Neuron (in vitro differentiated cells): ENCODE measurements at regions not wholly inside any gene's neighbourhood (a gene's known extent, or its start where the extent isn't known, plus 50 kb on each side); places are given as distances from the start of the nearest gene placed in this dataset.
"Not testable (repeated sequence)": the region's sequence is repeated elsewhere in the genome, so short reads cannot be mapped to it uniquely, and the experiment has no call there.

ENCODE experiments used
- H2AFZ ChIP-seq: one replicate; pipeline ENCODE4 v1.6.1; 2013; ENCODE audit warnings: low read depth, mild to moderate bottlenecking, inconsistent platforms, low read length, moderate library complexity
- H3K27me3 ChIP-seq: one replicate; pipeline ENCODE4 v1.6.1; 2013; ENCODE audit warnings: low read length; ENCODE audit not compliant: insufficient read depth
- H3K36me3 ChIP-seq: one replicate; pipeline ENCODE4 v1.6.1; 2013; ENCODE audit warnings: low read length; ENCODE audit not compliant: insufficient read depth
- H3K4me1 ChIP-seq: one replicate; pipeline ENCODE4 v1.6.1; 2013; ENCODE audit warnings: low read length; ENCODE audit not compliant: insufficient read depth
- H3K4me3 ChIP-seq: 2 replicates; pipeline ENCODE4 v1.5.1; 2013; ENCODE audit warnings: mild to moderate bottlenecking, low read length, moderate library complexity
- H3K9me3 ChIP-seq: one replicate; pipeline ENCODE4 v1.6.1; 2013; ENCODE audit warnings: low read length

DNA sequence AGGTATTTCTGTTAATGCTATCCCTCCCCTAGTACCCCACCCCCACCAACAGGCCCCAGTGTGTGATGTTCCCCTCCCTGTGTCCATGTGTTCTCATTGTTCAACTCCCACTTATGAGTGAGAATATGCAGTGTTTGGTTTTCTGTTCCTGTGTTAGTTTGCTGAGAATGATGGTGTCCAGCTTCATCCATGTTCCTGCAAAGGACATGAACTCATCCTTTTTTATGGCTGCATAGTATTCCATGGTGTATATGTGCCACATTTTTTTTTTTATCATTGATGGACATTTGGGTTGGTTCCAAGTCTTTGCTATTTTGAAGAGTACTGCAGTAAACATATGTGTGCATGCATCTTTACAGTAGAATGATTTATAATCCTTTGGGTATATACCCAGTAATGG lies 430.5 kb upstream of the CD180 start:
- H3K27me3 ChIP-seq, H2AFZ ChIP-seq, H3K4me3 ChIP-seq: not testable (repeated sequence)

DNA sequence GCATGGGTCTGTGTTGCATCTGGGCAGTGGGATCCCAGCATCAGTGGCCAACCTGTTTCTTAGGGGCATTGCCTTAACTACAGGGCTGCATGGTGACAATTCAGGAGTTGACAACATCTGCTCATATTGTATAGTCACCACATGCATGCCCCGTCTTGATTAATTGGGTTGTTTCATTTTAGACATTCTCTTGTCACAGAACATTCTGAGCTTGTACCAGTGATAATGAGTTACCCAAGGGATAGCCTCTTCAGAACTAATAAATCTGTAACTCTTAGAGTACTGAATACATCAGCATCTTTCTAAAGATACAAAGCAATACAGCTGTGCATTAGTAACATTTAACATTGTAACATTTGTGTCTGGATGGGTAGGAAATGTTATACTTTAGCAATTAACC lies 426.5 kb upstream of the CD180 start:
- H2AFZ ChIP-seq, result no peak overlapping the region
- no peaks in the 10 kb centered on the region for H3K36me3 ChIP-seq
- no peaks in the 10 kb centered on the region for H3K9me3 ChIP-seq

More for the DNA sequence above, 430.5 kb upstream of the CD180 start:
- H3K4me1 ChIP-seq, H3K36me3 ChIP-seq, H3K9me3 ChIP-seq: not testable (repeated sequence)

DNA sequence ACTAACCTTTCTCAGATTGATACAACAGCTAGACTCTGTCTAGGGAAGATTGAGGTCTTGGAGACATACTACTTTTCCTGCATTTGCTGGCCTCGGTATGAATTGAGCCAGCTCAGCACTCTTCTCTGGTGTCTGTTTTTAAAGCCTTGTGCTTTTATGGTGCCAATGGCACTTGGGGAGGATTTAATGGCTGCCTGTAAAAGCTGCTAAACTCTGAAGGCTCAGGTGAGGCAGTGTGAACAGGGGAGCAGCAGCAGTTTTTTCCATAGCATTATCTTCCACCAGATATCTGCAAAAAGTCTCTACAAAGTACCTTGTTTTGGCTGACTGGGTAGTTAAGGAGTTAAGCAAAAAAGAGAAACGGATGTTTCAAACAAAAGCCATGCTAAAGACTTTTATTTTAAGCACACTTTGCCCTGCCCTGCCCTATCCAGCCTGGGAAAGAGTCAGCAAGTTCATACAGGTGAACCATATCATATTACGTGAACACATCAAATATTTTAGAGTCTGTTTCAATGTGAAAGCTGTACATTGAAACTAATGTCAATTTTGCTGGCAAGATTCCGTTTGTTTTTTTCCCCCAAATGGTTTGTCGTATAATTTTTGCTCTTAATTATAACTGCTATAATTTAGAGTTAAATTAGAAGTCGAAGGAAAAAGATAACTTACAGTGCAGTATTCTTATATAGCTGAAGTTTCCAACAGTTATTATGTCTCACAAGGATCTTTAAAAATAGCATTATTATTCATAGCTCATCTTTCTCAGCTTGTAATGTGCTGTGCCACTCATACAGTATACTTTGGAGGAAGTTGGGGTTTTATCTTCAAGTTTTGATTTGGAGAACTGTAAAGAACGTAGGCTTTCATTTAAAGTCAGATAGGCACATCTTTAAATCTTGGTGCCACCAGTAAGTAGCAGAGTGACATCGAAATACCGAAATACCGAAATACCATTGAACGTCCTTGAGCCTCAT lies 424.1 kb upstream of the CD180 start:
- no peaks in the 10 kb centered on the region for H3K36me3 ChIP-seq
- no peak overlapping the region for H2AFZ ChIP-seq
- no peak overlapping the region for H3K4me3 ChIP-seq
- H3K27me3 ChIP-seq, result no peaks in the 10 kb centered on the region
- no peaks in the 10 kb centered on the region for H3K9me3 ChIP-seq
- no peaks in the 10 kb centered on the region for H3K4me1 ChIP-seq

More for the DNA sequence above, 426.5 kb upstream of the CD180 start:
- no peaks in the 10 kb centered on the region for H3K4me1 ChIP-seq
- no peak overlapping the region for H3K4me3 ChIP-seq
- no peaks in the 10 kb centered on the region for H3K27me3 ChIP-seq

DNA sequence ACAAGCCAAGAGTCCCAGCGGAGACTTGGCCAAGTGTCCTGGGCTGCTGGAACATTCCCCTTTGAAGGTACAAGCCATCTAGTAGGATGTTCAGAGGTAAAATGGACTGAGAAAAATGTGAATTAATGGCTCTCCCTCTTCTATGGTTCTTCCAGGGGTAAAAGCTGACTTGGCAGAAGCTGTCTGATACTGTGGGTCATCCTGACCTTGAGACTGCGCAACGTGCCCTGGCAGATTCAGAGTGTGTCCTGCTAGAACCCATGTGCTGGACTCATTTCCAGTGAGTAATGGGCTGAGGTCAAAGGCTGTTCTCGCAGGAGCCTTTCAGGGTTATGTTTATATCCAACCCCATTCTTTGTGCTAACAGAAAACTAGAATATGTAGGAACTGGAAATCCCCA lies 423.0 kb upstream of the CD180 start:
- H3K4me1 ChIP-seq, result no peaks in the 10 kb centered on the region
- no peaks in the 10 kb centered on the region for H3K9me3 ChIP-seq
- H3K36me3 ChIP-seq, result no peaks in the 10 kb centered on the region
- no peaks in the 10 kb centered on the region for H3K27me3 ChIP-seq
- H3K4me3 ChIP-seq, result no peak overlapping the region
- no peak overlapping the region for H2AFZ ChIP-seq

DNA sequence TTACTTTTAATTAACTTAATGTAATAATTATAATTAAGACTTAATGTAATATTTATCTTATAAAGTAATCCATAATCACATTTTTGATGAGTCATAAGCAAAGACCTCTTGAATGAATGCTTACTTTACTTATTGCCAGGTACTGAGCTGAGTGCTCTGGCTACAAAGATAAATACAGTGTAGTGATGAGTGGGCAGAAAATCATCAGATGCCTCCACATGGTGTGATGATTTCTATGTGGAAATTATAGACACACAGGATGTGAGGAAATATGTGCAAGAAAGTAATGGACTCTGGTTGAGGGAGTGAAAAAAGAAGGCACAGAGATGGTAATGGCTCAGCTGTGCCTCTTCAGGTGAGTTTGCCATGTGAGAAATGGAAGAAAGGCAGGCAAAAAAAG lies 422.6 kb upstream of the CD180 start:
- Histone ChIP-seq H3K27me3 (no peaks in the 10 kb centered on the region), H3K4me1 (no peaks in the 10 kb centered on the region), H3K4me3 (no peak overlapping the region), H3K36me3 (no peaks in the 10 kb centered on the region), H2AFZ (no peak overlapping the region), H3K9me3 (no peaks in the 10 kb centered on the region)

DNA sequence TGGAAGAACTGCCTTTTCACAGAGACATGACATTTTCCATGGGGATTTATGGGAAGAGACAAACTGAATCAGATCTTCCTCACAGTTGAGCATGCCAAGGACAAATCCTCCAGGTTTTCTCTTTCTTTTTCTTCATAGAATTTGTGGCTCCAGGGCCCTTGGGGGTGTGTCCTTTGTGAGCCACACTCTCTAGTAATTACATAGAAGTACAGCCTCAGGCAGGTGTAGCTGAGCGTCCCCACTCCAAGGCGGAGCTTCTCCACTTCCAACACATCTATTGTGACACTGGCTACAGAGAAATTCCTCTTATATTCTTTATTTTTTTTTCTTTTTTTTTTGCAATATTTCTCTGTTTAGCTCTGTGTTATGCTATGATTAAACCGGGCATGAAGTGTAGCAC lies 420.5 kb upstream of the CD180 start:
- no peak overlapping the region for H3K4me3 ChIP-seq
- no peaks in the 10 kb centered on the region for H3K4me1 ChIP-seq
- H3K27me3 ChIP-seq, result no peaks in the 10 kb centered on the region
- no peaks in the 10 kb centered on the region for H3K36me3 ChIP-seq
- no peaks in the 10 kb centered on the region for H3K9me3 ChIP-seq
- H2AFZ ChIP-seq, result no peak overlapping the region

DNA sequence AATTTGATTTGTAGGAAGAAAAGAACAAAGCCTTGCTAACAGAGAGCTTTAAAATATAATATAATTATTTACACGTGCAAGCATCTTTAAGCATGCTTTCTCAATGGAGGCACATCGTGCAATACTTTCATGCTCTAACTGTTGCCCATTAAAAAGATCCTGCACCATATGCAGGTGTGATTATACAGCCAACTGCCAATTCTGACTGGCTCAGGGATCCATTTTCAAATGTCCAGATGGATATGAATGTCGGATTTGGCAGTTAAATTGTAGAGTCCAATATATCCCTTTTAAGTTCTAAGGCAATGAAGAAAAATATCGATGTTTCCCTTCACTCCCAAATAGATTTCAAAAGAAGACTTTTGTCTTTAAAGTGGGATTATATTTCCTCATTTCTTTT lies 416.4 kb upstream of the CD180 start:
- no peak overlapping the region for H2AFZ ChIP-seq
- H3K27me3 ChIP-seq, result no peaks in the 10 kb centered on the region
- no peaks in the 10 kb centered on the region for H3K9me3 ChIP-seq
- no peak overlapping the region for H3K4me3 ChIP-seq
- no peaks in the 10 kb centered on the region for H3K4me1 ChIP-seq
- no peaks in the 10 kb centered on the region for H3K36me3 ChIP-seq

DNA sequence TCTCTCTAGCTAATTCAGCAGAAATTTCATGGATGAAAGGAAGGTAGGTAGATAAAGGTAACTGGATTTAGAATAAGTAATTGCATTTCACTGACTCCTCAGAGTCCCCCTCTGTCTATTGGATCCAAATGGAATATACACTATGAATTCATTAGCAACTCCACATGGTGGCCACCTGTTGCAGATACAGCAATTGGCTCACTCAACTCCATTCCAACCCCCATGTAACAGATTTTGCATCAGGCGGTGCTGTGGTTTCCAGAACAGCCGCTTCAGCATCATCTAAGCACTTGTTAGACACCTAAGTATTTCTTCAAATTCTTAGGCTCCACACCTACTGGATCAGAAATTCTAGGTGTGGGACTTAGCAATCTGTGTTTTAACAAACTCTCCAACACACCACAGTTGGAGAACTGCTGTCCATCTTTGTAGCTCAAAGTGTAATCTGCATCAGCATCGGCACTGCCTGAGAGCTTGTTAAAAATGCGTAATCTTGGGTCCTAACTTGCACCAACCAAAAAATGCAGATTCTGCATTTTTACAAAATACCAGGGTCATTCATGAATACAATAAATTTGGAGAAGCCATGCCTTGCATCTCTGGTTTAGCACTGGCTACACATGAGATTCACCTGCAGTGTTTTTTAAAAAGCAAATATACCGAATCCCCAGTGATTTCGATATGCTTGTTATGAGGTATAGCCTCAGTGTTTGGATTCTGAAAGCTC lies 413.8 kb upstream of the CD180 start:
- H3K36me3 ChIP-seq, result no peaks in the 10 kb centered on the region
- no peaks in the 10 kb centered on the region for H3K4me1 ChIP-seq
- no peak overlapping the region for H3K4me3 ChIP-seq
- H3K27me3 ChIP-seq, result no peaks in the 10 kb centered on the region
- no peaks in the 10 kb centered on the region for H3K9me3 ChIP-seq
- H2AFZ ChIP-seq, result no peak overlapping the region

DNA sequence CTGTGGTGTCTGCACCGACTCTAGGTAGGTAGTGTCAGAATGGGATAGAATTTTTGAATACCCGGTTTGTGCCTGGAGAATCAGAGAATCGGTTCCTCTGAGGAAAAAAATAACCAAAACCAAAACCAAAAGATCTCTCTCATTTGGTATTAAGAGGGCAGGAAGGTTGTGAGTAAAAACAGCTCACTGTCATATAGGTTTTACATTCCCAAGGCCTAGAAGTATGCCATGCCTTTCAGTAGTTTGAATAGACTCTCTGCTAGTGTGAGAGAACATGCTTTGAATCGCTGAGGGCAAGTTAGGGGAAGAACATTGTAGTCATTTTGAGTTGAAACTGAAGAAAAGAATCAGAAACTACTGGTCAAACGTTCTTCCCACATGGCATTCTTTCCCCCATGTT lies 411.4 kb upstream of the CD180 start:
- Histone ChIP-seq H3K36me3 (no peaks in the 10 kb centered on the region), H3K9me3 (no peaks in the 10 kb centered on the region), H2AFZ (no peak overlapping the region), H3K4me3 (no peak overlapping the region), H3K27me3 (no peaks in the 10 kb centered on the region), H3K4me1 (no peaks in the 10 kb centered on the region)

DNA sequence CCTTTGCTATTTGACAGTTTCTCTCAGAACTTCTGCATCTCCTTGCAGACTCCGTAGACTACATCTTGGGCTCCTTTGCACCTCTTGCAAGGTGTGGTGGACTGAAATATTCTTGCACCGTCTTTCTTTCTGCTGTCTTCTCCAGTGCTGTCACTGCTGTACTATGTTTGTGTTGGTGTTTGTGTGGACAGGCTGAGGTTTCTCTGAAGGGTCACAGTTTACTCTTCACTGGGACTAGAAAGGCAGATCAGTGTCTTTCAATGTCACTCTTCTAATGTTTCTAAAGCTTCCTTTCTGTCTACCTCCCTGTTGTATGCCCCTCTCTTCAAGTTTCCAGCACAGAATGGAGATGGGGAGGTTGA lies 410.0 kb upstream of the CD180 start:
- Histone ChIP-seq H3K9me3 (no peaks in the 10 kb centered on the region), H3K4me3 (no peak overlapping the region)

DNA sequence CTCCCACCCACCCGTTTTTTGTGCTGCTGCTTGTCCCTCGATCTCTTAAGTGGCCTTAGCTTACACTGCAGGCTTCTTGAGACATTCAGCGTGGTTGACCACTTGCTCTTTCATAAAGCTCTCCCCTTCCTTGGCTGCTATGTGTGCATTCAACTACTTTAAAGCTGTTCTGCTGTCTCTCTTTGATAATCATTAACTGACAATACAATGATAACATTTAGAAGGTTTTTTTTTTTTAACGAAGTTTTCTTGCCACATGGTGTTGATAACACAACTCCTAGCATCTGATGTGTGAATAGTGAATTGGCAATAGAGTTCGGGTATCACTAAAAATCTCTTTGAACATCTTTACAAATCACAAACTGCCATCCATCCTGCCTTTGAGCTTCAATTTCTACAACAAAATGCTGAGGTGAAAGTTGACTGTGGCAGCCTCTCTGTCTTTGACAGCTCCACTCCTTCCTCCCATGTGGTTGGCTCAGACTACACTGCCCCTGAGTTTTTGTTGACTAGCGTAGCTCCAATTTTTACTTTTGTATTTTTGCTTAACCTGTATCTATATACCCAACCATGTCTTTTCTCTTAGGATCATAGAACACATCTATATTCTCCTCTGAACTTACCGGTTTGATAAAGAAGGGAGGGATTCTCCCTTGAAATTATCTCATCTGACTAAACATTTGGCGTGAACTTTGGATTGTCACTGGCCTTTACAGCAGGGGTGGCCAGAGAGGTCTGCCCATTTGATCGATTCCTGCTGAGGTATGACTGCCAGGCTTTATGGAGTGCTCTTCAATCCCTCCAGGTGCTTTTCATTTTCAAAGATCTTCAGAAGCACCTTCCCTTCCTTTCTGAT lies 409.4 kb upstream of the CD180 start:
- Histone ChIP-seq H3K4me3 (no peak overlapping the region), H3K9me3 (no peaks in the 10 kb centered on the region), H3K27me3 (no peaks in the 10 kb centered on the region), H3K4me1 (no peaks in the 10 kb centered on the region), H3K36me3 (no peaks in the 10 kb centered on the region), H2AFZ (no peak overlapping the region)

More for the DNA sequence above, 410.0 kb upstream of the CD180 start:
- Histone ChIP-seq H3K27me3 (no peaks in the 10 kb centered on the region), H3K36me3 (no peaks in the 10 kb centered on the region), H3K4me1 (no peaks in the 10 kb centered on the region), H2AFZ (no peak overlapping the region)

DNA sequence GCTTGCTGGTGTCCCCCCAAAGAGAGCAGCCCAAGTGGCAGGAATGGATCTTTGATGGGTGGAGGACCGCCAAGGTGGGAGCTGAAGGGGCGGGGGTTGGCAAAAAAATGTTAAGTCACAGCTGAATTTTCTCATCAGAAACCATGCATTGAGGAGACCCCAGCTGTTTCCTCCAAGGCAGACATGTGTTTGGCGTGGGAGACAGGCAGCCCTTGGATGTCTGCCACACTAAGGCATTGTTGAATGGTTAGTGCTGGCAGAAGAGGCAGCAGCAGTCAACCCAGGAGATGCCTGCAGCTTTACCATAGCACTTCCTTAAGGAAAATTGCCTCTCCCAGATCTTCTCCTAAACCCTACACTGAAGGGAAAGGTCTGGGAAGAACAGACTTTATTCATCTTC lies 394.9 kb upstream of the CD180 start:
- H3K27me3 ChIP-seq, result no peaks in the 10 kb centered on the region
- H3K4me1 ChIP-seq, result no peaks in the 10 kb centered on the region
- no peak overlapping the region for H2AFZ ChIP-seq
- no peak overlapping the region for H3K4me3 ChIP-seq
- no peaks in the 10 kb centered on the region for H3K9me3 ChIP-seq
- H3K36me3 ChIP-seq, result no peaks in the 10 kb centered on the region

DNA sequence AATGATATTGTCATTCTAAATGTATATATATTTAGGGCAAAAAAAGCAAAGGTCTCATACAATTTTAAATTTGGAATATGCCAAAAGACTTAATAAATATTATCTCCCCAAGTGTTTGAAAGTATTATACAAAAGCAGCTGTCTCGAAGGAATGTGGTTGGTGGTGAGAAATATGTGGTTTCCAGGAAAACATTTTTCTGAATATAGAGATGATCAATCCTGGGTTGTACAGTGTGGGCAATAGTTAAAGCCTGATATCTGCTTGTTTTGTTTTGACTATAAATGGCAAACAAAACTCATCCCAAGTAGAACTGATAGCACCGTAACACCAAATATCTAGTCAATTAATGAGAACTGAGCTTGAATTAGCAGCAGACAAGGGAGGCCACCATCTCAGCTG lies 391.8 kb upstream of the CD180 start:
- Histone ChIP-seq H3K4me1 (no peaks in the 10 kb centered on the region), H2AFZ (no peak overlapping the region), H3K27me3 (no peaks in the 10 kb centered on the region), H3K36me3 (no peaks in the 10 kb centered on the region), H3K4me3 (no peak overlapping the region), H3K9me3 (no peaks in the 10 kb centered on the region)
